ENCODE measurements at regions not wholly inside any gene's neighbourhood (a gene's known extent, or its start where the extent isn't known, plus 50 kb on each side); places are given as distances from the start of the nearest gene placed in this dataset.

DNA sequence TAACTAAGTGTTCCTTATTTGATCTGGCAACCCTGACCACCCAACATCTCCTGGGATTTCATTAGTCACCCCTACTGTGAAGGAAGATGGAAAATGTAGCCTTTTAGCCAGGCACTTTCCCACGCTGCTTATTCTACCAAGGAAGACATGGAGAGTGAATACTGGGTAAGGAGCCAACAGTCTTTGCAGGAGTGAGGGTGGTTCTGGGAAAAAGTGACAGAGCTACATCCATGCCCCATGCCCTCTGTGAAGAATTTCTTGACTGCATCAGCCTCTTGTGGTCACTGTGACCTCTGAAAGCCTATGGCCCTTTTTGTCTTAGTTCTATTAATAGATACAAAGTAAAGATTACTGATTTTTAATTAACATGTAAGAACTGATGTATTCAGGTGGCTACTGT lies 196.0 kb upstream of the EEA1 start:
- H3K36me3 ChIP-seq (ENCODE audit: control insufficient read depth in 2 of 4, insufficient read depth in 4 of 4, low read length in 3 of 4), result no peaks in the 10 kb centered on the region
- no peak overlapping the region for H2BK15ac ChIP-seq (ENCODE audit: low read length)
- no peaks in the 10 kb centered on the region for H3K27me3 ChIP-seq (replicated peaks in 1 of 4; ENCODE audit: control insufficient read depth in 3 of 4, extremely low read depth in 1 of 4, insufficient read depth in 3 of 4, low read length in 3 of 4)
- TF ChIP-seq CHD2 (IDR thresholded peaks at IDR 0.05; ENCODE audit: low read length) (no peak), RNF2 (IDR thresholded peaks at IDR 0.05; ENCODE audit: borderline replicate concordance, low read depth, low read length, missing control alignments, poor library complexity, severe bottlenecking) (no peak), CHD1 (IDR thresholded peaks at IDR 0.05; ENCODE audit: low read depth, low read length) (no peak), TCF12 (IDR thresholded peaks at IDR 0.05; ENCODE audit: low read depth, low read length) (no peak), SP1 (IDR thresholded peaks at IDR 0.05; ENCODE audit: low read depth, low read length) (no peak), RAD21 (IDR thresholded peaks at IDR 0.05 in 1 of 2, conservative IDR thresholded peaks at IDR 0.05 in 1 of 2; ENCODE audit: low read depth in 2 of 2, low read length in 2 of 2) (no peak), TEAD4 (IDR thresholded peaks at IDR 0.05; ENCODE audit: low read depth, low read length) (no peak), HDAC6 (IDR thresholded peaks at IDR 0.05; ENCODE audit: low read depth, low read length) (no peak), SUZ12 (IDR thresholded peaks at IDR 0.05; ENCODE audit: low read length) (no peak)
- H3K56ac ChIP-seq (replicated peaks; ENCODE audit: insufficient read length, low read depth, low read length), result no peak overlapping the region
- no peak overlapping the region for H2BK120ac ChIP-seq (replicated peaks; ENCODE audit: low read depth, low read length)
- H2BK20ac ChIP-seq (ENCODE audit: low read length), result no peak overlapping the region
- H3K4me1 ChIP-seq (replicated peaks in 1 of 4; ENCODE audit: control insufficient read depth in 3 of 4, insufficient read depth in 4 of 4, low read length in 3 of 4), result no peaks in the 10 kb centered on the region
- no peak overlapping the region for H3K4ac ChIP-seq (replicated peaks; ENCODE audit: insufficient read length, low read depth, low read length)
- DNase-seq (ENCODE audit: low read depth in 1 of 2, low spot score in 2 of 2) (no peak), FAIRE-seq (no peak)
- no peak overlapping the region for H2BK5ac ChIP-seq (ENCODE audit: low read depth, low read length)
- no peak overlapping the region for H3K27ac ChIP-seq (ENCODE audit: low read depth, low read length)
- WGBS, 2 experiments (ENCODE audit: extremely low coverage in 1 of 2, insufficient coverage in 1 of 2, insufficient read length in 1 of 2, insufficient replicate concordance in 2 of 2, low coverage in 1 of 2, low lambda C conversion rate in 2 of 2, missing lambda C conversion rate in 1 of 2), result 93% methylated on average over 1 of the region's 1 CpG; no CpG with 5 or more reads in 1 of the 2 experiments
- H4K5ac ChIP-seq (ENCODE audit: insufficient read length, low read depth, low read length), result no peak overlapping the region
- H4K20me1 ChIP-seq (replicated peaks in 1 of 2; ENCODE audit: control insufficient read depth in 1 of 2, insufficient read depth in 2 of 2, low read length in 2 of 2), result no peaks in the 10 kb centered on the region
- H3K14ac ChIP-seq (ENCODE audit: insufficient read length), result no peak overlapping the region
- H2BK12ac ChIP-seq (ENCODE audit: low read depth, low read length), result no peak overlapping the region
- H3K23ac ChIP-seq (ENCODE audit: insufficient read length), result no peak overlapping the region
- no peak overlapping the region for H3K18ac ChIP-seq (ENCODE audit: extremely low read depth, low read length)
- no peaks in the 10 kb centered on the region for H3K23me2 ChIP-seq (ENCODE audit: low read depth, low read length)
- no peak overlapping the region for H2AFZ ChIP-seq (ENCODE audit: low read length)
- no peak overlapping the region for H3K9ac ChIP-seq (replicated peaks in 1 of 4; ENCODE audit: extremely low read depth in 1 of 4, low read depth in 3 of 4, low read length in 3 of 4)
- no peak overlapping the region for H2AK5ac ChIP-seq (ENCODE audit: low read depth, low read length)
- CTCF ChIA-PET (ENCODE audit: partially characterized antibody), result no interaction called here
- no peak overlapping the region for H3K4me2 ChIP-seq (ENCODE audit: insufficient read depth in 1 of 2, low read depth in 2 of 2, low read length in 2 of 2)
- no peaks in the 10 kb centered on the region for H3K79me1 ChIP-seq (ENCODE audit: low read depth, low read length)
- H3K9me3 ChIP-seq (ENCODE audit: insufficient read depth in 2 of 2, low read depth in 1 of 2, low read length in 1 of 2), result no peaks in the 10 kb centered on the region
- H4K91ac ChIP-seq (replicated peaks; ENCODE audit: insufficient read length, low read length), result no peak overlapping the region
- no peaks in the 10 kb centered on the region for H3K79me2 ChIP-seq (ENCODE audit: control insufficient read depth in 1 of 2, insufficient read depth in 2 of 2, low read length in 2 of 2)
- H4K8ac ChIP-seq (ENCODE audit: extremely low read depth, insufficient read depth, low read length), result no peak overlapping the region
- POLR2A ChIA-PET (ENCODE audit: partially characterized antibody), result no interaction called here
- H3K4me3 ChIP-seq (ENCODE audit: extremely low read depth in 1 of 4, insufficient read depth in 2 of 4, low read depth in 3 of 4, low read length in 4 of 4), result no peak overlapping the region

All from H1 (cell line).